B cell (primary cell): ENCODE measurements at regions not wholly inside any gene's neighbourhood (a gene's known extent, or its start where the extent isn't known, plus 50 kb on each side); places are given as distances from the start of the nearest gene placed in this dataset.

Source experiments
- CTCF ChIP-seq: fragments of 200-600 bp; IDR thresholded peaks from one replicate; pipeline ENCODE4 v1.8.0; 2022; ENCODE audit warnings: antibody characterized with exemption, mild to moderate bottlenecking
- EZH2 ChIP-seq: IDR thresholded peaks from 2 replicates; pipeline ENCODE4 v1.6.1; 2012; ENCODE audit warnings: borderline replicate concordance, low read depth, mild to moderate bottlenecking, moderate library complexity, low read length; ENCODE audit not compliant: insufficient read depth, poor library complexity, severe bottlenecking

DNA sequence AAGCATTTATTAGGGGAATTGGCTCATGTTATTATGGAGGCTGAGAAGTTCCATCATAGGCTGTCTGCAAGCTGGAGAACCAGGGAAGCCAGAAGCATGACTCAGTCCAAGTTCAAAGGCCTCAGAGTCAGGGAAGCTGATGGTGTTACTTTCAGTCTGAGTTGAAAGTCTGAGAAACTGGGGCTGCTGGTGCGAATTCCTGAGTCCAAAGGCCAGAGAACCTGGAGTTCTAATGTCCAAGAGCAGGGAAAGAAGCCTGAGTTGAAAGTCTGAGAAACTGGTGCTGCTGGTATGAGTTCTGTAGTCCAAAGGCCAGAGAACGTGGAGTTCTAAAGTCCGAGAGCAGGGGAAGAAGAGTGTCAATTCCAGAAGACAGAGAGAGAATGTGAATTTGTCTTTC, 641.1 kb downstream of the ISL1 start:
- no peak for TF ChIP-seq CTCF
- TF ChIP-seq EZH2, result no peak
